Keratinocyte (primary cell): ENCODE measurements at regions not wholly inside any gene's neighbourhood (a gene's known extent, or its start where the extent isn't known, plus 50 kb on each side); places are given as distances from the start of the nearest gene placed in this dataset.

ENCODE experiments used
- DNase-seq: peaks from one replicate; pipeline ENCODE4 v3.0.0-alpha.2; 2011; ENCODE audit warnings: low read depth, missing footprints, low spot score
- FAIRE-seq: peaks from 2 replicates; lab custom pipeline; 2011; peaks lifted over from hg19 to GRCh38; lab: Jason Lieb, UNC
- H2AFZ ChIP-seq: 2 replicates; pipeline ENCODE4 v1.6.0; 2012; ENCODE audit warnings: low read length, control low read depth, inconsistent platforms; ENCODE audit not compliant: control insufficient read depth
- H3K27ac ChIP-seq: 2 replicates; pipeline ENCODE4 v1.5.1; 2011; ENCODE audit warnings: low read length; ENCODE audit not compliant: control insufficient read depth, insufficient read depth
- H3K27me3 ChIP-seq: 3 replicates; pipeline ENCODE4 v1.6.0; 2011; ENCODE audit warnings: low read length; ENCODE audit not compliant: control insufficient read depth, insufficient read depth; ENCODE audit errors: extremely low read depth
- H3K36me3 ChIP-seq, 2 experiments: 2 replicates in 1 of 2; 3 replicates in 1 of 2; pipeline ENCODE4 v1.5.1; 2011; ENCODE audit warnings: low read length in 2 of 2, mild to moderate bottlenecking in 1 of 2; ENCODE audit not compliant: control insufficient read depth in 2 of 2, insufficient read depth in 2 of 2; ENCODE audit errors: extremely low read depth in 1 of 2
- H3K4me1 ChIP-seq: 3 replicates; pipeline ENCODE4 v1.5.1; 2011; ENCODE audit warnings: low read length; ENCODE audit not compliant: control insufficient read depth, insufficient read depth; ENCODE audit errors: extremely low read depth
- H3K4me2 ChIP-seq: 3 replicates; pipeline ENCODE4 v1.6.0; 2011; ENCODE audit warnings: low read depth, low read length; ENCODE audit not compliant: control insufficient read depth, insufficient read depth; ENCODE audit errors: extremely low read depth
- H3K4me3 ChIP-seq, 3 experiments: fragments of 200-600 bp in 1 of 3; sonication (generic) in 1 of 3; 2 replicates in 2 of 3; 3 replicates in 1 of 3; pipeline ENCODE4 v1.5.1; 2011 to 2016; ENCODE audit warnings: low read length in 3 of 3, mild to moderate bottlenecking in 3 of 3, control low read depth in 2 of 3, inconsistent platforms in 1 of 3, low read depth in 1 of 3, mixed read lengths in 1 of 3, mixed run types in 1 of 3, moderate library complexity in 1 of 3; ENCODE audit not compliant: control insufficient read depth in 2 of 3, insufficient read depth in 2 of 3; ENCODE audit errors: extremely low read depth in 1 of 3
- H3K79me2 ChIP-seq: 2 replicates; pipeline ENCODE4 v1.6.0; 2012; ENCODE audit warnings: low read length; ENCODE audit not compliant: control insufficient read depth, insufficient read depth
- H3K9ac ChIP-seq: 3 replicates; pipeline ENCODE4 v1.6.0; 2011; ENCODE audit warnings: low read length; ENCODE audit not compliant: control insufficient read depth, insufficient read depth; ENCODE audit errors: extremely low read depth
- H3K9me1 ChIP-seq: 3 replicates; pipeline ENCODE4 v1.6.0; 2011; ENCODE audit warnings: low read length; ENCODE audit not compliant: control insufficient read depth, insufficient read depth; ENCODE audit errors: extremely low read depth
- H3K9me3 ChIP-seq: 2 replicates; pipeline ENCODE4 v1.5.1; 2012; ENCODE audit warnings: low read depth, low read length; ENCODE audit not compliant: control insufficient read depth
- H4K20me1 ChIP-seq: 3 replicates; pipeline ENCODE4 v1.6.0; 2011; ENCODE audit warnings: low read length; ENCODE audit not compliant: control insufficient read depth, insufficient read depth; ENCODE audit errors: extremely low read depth
- EZH2 ChIP-seq: IDR thresholded peaks from one replicate; pipeline ENCODE4 v1.6.1; 2012; ENCODE audit warnings: inconsistent platforms, mild to moderate bottlenecking, low read length, moderate library complexity
- dilution Hi-C: fragments of 300-500 bp; cut with MboI; formaldehyde crosslinking; loops from one replicate; pipeline ENCODE4 v1.7.0; 2020; ENCODE audit warnings: low sequenced_read_pairs; ENCODE audit not compliant: extremely low pct_ligation_motif_present
- TF ChIP-seq, protein P1 (sequence below), 3 experiments: IDR thresholded peaks in 1 of 3; conservative IDR thresholded peaks in 1 of 3; optimal IDR thresholded peaks in 1 of 3; 2 replicates in 2 of 3; 3 replicates in 1 of 3; pipeline versions ENCODE3 to v1.5.1; 2011; ENCODE audit warnings: low read length in 3 of 3, mild to moderate bottlenecking in 3 of 3, moderate library complexity in 2 of 3, control low read depth in 1 of 3, inconsistent platforms in 1 of 3; ENCODE audit not compliant: insufficient read depth in 2 of 3; ENCODE audit errors: extremely low read depth in 1 of 3

DNA sequence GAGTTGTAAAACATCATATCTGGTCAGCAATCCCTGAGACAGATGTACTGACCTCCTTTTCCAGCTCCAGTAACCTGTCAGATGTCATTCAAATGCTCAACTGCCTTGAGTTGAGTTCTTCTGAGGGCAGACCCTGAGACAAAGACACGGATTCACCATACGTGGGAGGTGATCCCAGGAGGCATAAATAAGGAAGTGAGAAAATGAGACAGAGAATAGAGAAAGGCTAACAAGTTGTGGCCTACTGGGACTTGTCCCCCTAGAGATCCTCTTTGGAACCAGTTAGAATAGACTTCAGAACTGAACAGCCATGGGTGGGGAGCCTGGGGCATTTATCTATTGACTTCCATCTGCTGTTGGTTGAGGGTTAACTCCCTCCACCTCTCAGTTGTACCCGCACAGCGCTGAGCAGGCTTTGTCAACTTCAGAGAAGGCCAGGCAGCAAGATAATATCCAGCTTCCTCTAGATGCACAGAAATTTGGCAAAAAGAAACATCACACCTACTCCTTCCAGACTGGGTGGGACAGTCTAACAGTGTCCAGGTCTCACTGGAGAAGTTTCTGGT, 123.0 kb upstream of the DYNLRB2 start:
- TF ChIP-seq EZH2, result no peak
- TF ChIP-seq, protein P1, sequence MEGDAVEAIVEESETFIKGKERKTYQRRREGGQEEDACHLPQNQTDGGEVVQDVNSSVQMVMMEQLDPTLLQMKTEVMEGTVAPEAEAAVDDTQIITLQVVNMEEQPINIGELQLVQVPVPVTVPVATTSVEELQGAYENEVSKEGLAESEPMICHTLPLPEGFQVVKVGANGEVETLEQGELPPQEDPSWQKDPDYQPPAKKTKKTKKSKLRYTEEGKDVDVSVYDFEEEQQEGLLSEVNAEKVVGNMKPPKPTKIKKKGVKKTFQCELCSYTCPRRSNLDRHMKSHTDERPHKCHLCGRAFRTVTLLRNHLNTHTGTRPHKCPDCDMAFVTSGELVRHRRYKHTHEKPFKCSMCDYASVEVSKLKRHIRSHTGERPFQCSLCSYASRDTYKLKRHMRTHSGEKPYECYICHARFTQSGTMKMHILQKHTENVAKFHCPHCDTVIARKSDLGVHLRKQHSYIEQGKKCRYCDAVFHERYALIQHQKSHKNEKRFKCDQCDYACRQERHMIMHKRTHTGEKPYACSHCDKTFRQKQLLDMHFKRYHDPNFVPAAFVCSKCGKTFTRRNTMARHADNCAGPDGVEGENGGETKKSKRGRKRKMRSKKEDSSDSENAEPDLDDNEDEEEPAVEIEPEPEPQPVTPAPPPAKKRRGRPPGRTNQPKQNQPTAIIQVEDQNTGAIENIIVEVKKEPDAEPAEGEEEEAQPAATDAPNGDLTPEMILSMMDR (optimal IDR thresholded peaks at IDR 0.05 in 1 of 3, IDR thresholded peaks at IDR 0.05 in 1 of 3, conservative IDR thresholded peaks at IDR 0.05 in 1 of 3; ENCODE audit: extremely low read depth in 1 of 3, insufficient read depth in 2 of 3, low read length in 3 of 3), result no peak
- Histone ChIP-seq H2AFZ (no peak overlapping the region), H3K36me3 (no peaks in the 10 kb centered on the region), H3K4me3 (no peak overlapping the region), H3K9ac (no peak overlapping the region), H3K27ac (no peak overlapping the region), H3K4me2 (no peak overlapping the region), H3K79me2 (no peaks in the 10 kb centered on the region), H3K9me1 (no peaks in the 10 kb centered on the region), H3K9me3 (no peaks in the 10 kb centered on the region), H3K4me1 (no peaks in the 10 kb centered on the region), H3K27me3 (peaks cover 3% of the 10 kb centered on the region), H4K20me1 (no peaks in the 10 kb centered on the region)
- dilution Hi-C loops, result no loop called here
- FAIRE-seq (no peak), DNase-seq (no peak)

DNA sequence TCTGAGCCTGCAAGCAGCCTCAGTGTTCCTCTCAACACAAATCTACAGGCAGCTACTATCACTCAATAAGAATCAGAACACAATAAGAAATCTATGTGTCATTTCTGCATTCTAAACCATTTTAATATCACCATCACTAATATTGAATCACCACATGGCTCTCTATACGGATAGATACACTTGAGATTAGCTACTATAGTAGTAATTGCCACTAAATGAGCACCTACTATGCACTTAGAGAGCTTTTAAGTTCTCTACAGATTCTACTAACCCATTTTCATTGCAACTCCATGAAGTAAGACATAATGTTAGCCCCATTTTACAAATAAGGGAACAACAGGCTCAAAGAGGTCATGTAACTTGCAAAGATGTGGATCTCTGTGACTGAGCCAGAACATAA, 132.8 kb upstream of the DYNLRB2 start:
- H3K4me3 ChIP-seq, result no peak overlapping the region
- TF ChIP-seq EZH2, result no peak
- TF ChIP-seq, protein P1 (optimal IDR thresholded peaks at IDR 0.05 in 1 of 3, IDR thresholded peaks at IDR 0.05 in 1 of 3, conservative IDR thresholded peaks at IDR 0.05 in 1 of 3; ENCODE audit: extremely low read depth in 1 of 3, insufficient read depth in 2 of 3, low read length in 3 of 3), result no peak
- FAIRE-seq (no peak), DNase-seq (no peak)
- H4K20me1 ChIP-seq, result no peaks in the 10 kb centered on the region
- dilution Hi-C loops, result no loop called here
- H3K9ac ChIP-seq, result no peak overlapping the region
- H3K9me3 ChIP-seq, result no peaks in the 10 kb centered on the region
- no peaks in the 10 kb centered on the region for H3K9me1 ChIP-seq
- H3K79me2 ChIP-seq, result no peaks in the 10 kb centered on the region
- no peak overlapping the region for H2AFZ ChIP-seq
- H3K36me3 ChIP-seq, result no peaks in the 10 kb centered on the region
- H3K4me2 ChIP-seq, result no peak overlapping the region
- peaks cover 2% of the 10 kb centered on the region for H3K27me3 ChIP-seq
- no peak overlapping the region for H3K27ac ChIP-seq
- no peaks in the 10 kb centered on the region for H3K4me1 ChIP-seq
